GM21423 (cell line): ENCODE measurements at regions not wholly inside any gene's neighbourhood (a gene's known extent, or its start where the extent isn't known, plus 50 kb on each side); places are given as distances from the start of the nearest gene placed in this dataset.

ENCODE experiments used
- ATAC-seq: cut with Tn5 transposase; IDR thresholded peaks from one replicate; pipeline ENCODE4 v1.9.1; 2021; ENCODE audit warnings: mild to moderate bottlenecking, moderate library complexity; ENCODE audit not compliant: unreplicated experiment

GRCh38 chr1:188891958-188892357 is 1585.7 kb downstream of the BRINP3 start:
- no peak for ATAC-seq

DNA sequence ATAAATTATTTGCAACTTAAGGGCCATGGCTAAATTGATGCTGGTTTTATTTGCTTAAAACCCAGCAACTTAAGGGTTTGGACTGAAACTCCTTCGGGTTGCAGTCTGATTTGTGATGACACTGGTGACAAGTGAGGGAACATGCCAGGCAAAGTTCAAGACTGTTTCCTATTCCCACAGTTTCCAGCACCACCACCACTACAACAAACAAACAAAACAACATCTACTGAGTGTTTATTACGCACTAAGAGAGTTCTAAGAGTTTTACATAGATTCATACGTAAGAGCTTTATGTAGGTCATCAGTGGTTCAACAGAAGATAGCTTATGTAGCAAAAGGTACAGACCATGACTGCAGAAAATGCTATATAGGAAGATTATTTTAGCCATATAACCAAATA is 1582.1 kb downstream of the BRINP3 start:
- no peak for ATAC-seq

GRCh38 chr1:188903241-188903640 is 1574.4 kb downstream of the BRINP3 start:
- ATAC-seq = no peak

DNA sequence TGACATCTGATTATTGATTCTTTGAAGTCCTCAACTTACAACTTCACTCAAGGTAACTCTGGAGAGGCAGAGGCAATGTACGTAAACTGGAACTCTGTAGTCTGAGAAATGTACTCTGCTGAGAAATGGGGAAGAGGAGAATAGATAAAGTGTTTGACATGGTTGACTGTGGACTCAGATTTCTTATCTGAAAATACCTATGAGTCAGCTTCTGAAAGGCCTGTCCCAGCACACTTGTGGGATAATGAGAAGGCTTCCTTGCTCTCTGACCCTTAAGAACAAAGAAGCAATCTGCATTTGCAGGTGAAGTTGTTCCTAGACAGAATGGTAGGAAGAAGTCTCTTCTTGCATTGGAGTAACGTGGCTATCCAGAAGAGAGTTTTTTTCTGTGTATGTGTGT is 1573.5 kb downstream of the BRINP3 start:
- no peak for ATAC-seq

- ATAC-seq = no peak
These were observed 1570.6 kb downstream of the BRINP3 start for GRCh38 chr1:188906921-188907641.

DNA sequence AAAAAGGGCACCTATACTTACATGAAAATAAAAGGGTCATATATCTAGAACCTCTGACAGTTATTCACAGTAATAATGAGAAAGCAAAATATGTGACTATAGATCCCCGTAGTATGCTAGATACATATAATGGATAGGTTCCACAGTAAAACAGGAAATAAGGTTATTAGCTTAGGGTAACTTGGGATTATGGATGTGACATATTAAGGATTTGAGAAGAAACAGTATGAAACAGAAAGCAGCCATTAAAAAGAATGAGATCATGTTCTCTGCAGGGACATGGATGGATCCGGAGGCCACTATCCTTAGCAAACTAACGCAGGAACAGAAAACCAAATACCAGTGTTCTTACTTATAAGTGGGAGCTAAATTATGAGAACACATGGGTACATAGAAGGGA is 1547.3 kb downstream of the BRINP3 start:
- no peak for ATAC-seq

DNA sequence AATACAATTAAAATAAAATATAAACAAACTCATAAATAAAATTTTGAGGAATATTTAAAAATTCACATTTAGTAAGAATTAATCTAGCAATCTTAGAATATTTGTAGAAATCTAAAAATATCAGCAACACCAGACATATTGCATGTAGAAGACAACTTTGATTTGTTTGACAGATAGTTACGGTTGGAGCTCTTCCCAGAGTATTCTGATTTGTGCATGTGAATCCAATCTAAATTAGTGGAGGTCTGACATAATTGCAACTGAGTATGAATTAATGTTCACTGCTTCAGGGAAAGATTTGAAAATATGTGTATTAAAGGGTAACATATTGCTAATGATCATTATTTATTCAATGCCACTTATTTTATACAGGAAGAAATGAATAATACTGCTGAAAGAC is 1546.2 kb downstream of the BRINP3 start:
- ATAC-seq = no peak

- no peak for ATAC-seq
These were observed 1539.6 kb downstream of the BRINP3 start for GRCh38 chr1:188937965-188938551.

DNA sequence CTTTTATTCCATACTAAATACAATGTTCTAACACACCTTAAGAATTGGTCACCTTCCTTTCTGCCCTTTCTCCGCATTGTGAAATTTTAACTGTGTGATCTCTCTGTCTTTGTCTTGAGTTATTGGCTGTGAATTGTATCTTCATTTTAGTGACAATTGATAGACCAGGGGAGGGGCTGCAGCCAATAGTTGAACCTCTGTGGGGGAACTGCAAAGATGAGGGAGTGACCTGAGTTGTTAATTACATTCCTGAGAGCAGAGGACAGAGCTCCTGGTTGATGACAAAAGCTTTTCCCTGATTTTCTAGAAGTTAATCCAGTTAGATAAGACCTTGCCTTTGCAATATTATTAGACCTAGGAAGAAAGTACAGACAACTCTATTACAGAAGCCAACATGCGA is 1535.7 kb downstream of the BRINP3 start:
- ATAC-seq = no peak

- no peak for ATAC-seq
These were observed 1528.0 kb downstream of the BRINP3 start for GRCh38 chr1:188949701-188950100.

DNA sequence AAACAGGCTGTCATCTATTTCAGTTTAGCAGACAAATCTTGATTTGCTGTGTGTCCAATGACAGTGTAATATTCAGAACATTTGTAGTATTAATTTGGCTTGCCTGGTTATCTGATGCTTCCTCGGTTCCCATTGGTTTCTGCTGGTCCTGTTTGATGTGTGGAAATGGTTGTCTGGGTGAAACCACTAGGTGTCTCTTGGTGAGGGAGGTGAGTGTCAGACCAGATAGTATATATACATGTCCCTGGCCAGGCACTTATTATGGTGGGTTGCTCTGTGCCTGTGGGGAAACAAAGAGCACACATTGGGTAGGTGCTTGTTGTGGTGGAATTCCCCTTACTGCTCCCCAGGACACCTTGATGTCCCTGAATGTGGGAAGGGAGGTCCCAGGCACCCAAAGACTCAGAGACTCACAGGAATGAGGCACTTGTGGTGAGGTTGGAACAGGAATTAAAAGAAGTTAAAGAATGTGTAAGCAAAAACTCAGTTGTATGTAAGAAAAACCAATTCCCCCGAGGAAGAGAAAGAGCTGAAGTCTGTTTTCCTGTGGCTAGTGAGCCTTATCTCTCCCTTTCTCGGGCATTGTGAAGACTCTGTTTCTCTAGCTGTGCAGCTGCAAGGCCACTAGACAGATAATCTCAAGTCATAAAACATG is 1519.1 kb downstream of the BRINP3 start:
- no peak for ATAC-seq

DNA sequence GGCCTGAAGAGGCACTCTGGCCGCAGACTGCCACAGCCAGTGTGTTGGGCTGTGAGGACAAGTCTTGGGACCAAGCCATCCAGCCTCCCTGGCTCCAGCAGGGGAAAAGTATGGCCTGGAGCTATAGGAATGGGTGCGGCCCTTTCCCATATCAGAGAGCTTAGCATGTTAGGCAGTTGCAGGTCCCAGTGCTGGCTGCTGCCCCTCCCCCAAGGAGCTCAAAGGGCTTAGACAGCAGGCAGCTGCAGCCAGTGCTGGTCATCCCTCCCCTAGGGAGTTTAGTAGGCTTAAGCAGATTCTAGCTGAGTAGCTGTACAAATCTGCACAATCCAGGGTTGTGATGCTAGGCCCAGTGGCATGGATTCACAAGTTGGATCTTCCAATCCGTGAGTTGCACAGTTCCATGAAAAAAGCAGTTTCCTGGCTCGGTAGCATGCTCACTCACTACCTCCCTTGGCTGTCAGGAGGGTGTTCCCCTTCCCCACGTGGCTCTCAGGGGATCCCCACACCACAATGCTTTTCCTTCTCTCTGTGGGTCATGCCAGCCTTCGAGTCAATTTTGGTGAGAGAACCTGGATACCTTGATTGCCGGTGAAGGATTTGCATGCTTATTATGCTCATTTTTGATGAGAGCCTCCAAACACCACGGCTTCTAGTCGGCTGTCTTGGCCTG is 1490.8 kb downstream of the BRINP3 start:
- ATAC-seq = no peak

- no peak for ATAC-seq
These were observed 1489.1 kb downstream of the BRINP3 start for GRCh38 chr1:188988589-188988988.

GRCh38 chr1:188991221-188991930 is 1486.3 kb downstream of the BRINP3 start:
- no peak for ATAC-seq

DNA sequence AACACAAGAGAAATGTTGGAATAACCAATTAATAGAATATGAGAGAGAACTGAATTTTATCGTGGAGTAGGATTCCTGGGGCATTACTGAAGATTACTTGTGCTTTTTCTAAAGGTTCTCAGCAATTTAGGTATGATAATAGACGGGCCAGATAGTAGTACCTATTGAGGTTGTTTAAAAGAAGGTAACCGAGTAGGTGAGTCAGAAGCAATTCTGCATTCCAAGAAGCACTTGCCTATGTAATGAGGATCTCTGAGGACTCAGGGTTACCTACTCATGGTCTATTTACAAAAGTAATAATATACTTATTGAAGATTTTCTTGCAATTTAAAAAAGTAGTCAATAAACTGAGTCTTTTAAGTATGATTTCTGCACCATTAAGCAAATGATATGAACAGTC is 1469.8 kb downstream of the BRINP3 start:
- ATAC-seq = no peak

GRCh38 chr1:189021577-189021976 is 1456.1 kb downstream of the BRINP3 start:
- ATAC-seq = no peak

DNA sequence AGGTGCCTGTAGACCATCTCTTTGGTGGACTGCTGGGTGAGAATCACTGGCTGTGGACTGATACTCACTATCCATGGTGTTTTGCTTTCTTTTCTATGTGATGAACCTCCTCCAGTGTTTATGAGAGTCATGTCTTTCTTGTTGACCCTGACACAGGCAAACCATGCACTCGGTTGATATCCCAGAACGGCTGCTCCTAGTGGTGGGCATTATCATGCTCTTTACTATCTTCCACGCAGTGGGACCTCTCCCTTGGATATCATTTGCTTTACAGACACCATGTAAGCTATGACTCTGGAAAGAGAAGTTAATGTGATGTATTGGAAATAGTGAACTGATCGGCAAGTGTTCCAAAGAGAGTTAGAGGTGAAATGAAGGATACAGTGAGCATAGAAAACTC is 1455.6 kb downstream of the BRINP3 start:
- no peak for ATAC-seq

GRCh38 chr1:189027512-189027911 is 1450.2 kb downstream of the BRINP3 start:
- no peak for ATAC-seq

GRCh38 chr1:189033169-189033568 is 1444.5 kb downstream of the BRINP3 start:
- no peak for ATAC-seq

DNA sequence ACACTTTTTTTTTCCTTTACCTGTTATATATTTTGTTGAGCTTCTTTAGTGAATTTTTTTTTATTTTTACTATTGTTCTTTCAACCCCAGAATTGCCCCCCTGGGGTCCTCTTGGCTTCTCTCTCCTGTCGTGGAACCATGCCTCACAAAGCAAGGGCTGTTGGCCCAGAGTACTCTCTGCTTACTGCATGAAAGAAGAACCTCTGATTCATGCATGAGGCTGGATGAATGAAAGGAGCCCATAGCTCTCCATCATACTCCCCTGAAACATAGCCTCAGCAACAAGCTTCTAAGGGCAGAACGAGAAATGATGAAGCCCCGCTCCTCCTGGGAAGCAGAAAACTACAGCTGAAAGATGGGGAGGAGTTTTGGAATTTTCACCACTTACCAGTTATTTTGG is 1441.0 kb downstream of the BRINP3 start:
- ATAC-seq = no peak

GRCh38 chr1:189046127-189046526 is 1431.5 kb downstream of the BRINP3 start:
- no peak for ATAC-seq
